NCI-H1092 (cell line): ENCODE measurements at regions not wholly inside any gene's neighbourhood (a gene's known extent, or its start where the extent isn't known, plus 50 kb on each side); places are given as distances from the start of the nearest gene placed in this dataset.
"Not testable (repeated sequence)": the region's sequence is repeated elsewhere in the genome, so short reads cannot be mapped to it uniquely, and the experiment has no call there.

Experiments used
- DNase-seq: peaks from one replicate; lab custom pipeline; 2025; lab: John Stamatoyannopoulos, UW

- no peak for DNase-seq
These were observed 63.8 kb upstream of the WNT7B start for GRCh38 chr22:46040471-46041465.

GRCh38 chr22:46041642-46042041 lies 64.7 kb upstream of the WNT7B start:
- no peak for DNase-seq

GRCh38 chr22:46042786-46043185 lies 65.8 kb upstream of the WNT7B start:
- DNase-seq = no peak

GRCh38 chr22:46043339-46043738 lies 66.4 kb upstream of the WNT7B start:
- no peak for DNase-seq

- DNase-seq = no peak
These were observed 67.1 kb upstream of the WNT7B start for GRCh38 chr22:46043816-46044620.

- DNase-seq = no peak
These were observed 67.9 kb upstream of the WNT7B start for GRCh38 chr22:46044621-46045458.

- no peak for DNase-seq
These were observed 68.7 kb upstream of the WNT7B start for GRCh38 chr22:46045459-46046298.

- no peak for DNase-seq
These were observed 69.3 kb upstream of the WNT7B start for GRCh38 chr22:46046299-46046685.

GRCh38 chr22:46047226-46047625 lies 70.3 kb upstream of the WNT7B start:
- DNase-seq = no peak

GRCh38 chr22:46047841-46048595 lies 71.1 kb upstream of the WNT7B start:
- DNase-seq = no peak

GRCh38 chr22:46048661-46049060 lies 71.7 kb upstream of the WNT7B start:
- not testable (repeated sequence) for DNase-seq

GRCh38 chr22:46049726-46050450 lies 72.9 kb upstream of the WNT7B start:
- no peak for DNase-seq

GRCh38 chr22:46050451-46050845 lies 73.5 kb upstream of the WNT7B start:
- no peak for DNase-seq

- DNase-seq = no peak
These were observed 74.1 kb upstream of the WNT7B start for GRCh38 chr22:46050916-46051614.

GRCh38 chr22:46051646-46052045 lies 74.7 kb upstream of the WNT7B start:
- no peak for DNase-seq

GRCh38 chr22:46052331-46052771 lies 75.4 kb upstream of the WNT7B start:
- no peak for DNase-seq

- no peak for DNase-seq
These were observed 76.0 kb upstream of the WNT7B start for GRCh38 chr22:46052801-46053562.

- no peak for DNase-seq
These were observed 76.7 kb upstream of the WNT7B start for GRCh38 chr22:46053563-46054090.
